Smooth muscle cell (in vitro differentiated cells): ENCODE measurements at regions not wholly inside any gene's neighbourhood (a gene's known extent, or its start where the extent isn't known, plus 50 kb on each side); places are given as distances from the start of the nearest gene placed in this dataset.

Experiments
- DNase-seq: peaks from one replicate; lab custom pipeline; 2025; ENCODE audit not compliant: unreplicated experiment; lab: John Stamatoyannopoulos, UW
- H2AFZ ChIP-seq: fragments of 200-600 bp; sonication (generic); 2 replicates; pipeline ENCODE4 v1.6.0; 2016; ENCODE audit warnings: antibody characterized with exemption, low read depth, mild to moderate bottlenecking
- H3F3A ChIP-seq: fragments of 200-600 bp; sonication (generic); 2 replicates; pipeline ENCODE4 v1.6.0; 2017; ENCODE audit warnings: antibody characterized with exemption, low read depth
- H3K27ac ChIP-seq: fragments of 200-600 bp; sonication (generic); 2 replicates; pipeline ENCODE4 v1.5.1; 2016; ENCODE audit warnings: low read depth, mild to moderate bottlenecking
- H3K27me3 ChIP-seq: fragments of 200-600 bp; sonication (generic); 2 replicates; pipeline ENCODE4 v1.6.1; 2016; ENCODE audit warnings: low read depth, mild to moderate bottlenecking
- H3K36me3 ChIP-seq: fragments of 200-600 bp; sonication (generic); 2 replicates; pipeline ENCODE4 v1.5.1; 2016; ENCODE audit warnings: low read depth
- H3K4me1 ChIP-seq: fragments of 200-600 bp; sonication (generic); 2 replicates; pipeline ENCODE4 v1.5.1; 2016; ENCODE audit warnings: low read depth
- H3K4me2 ChIP-seq: fragments of 200-600 bp; sonication (generic); 2 replicates; pipeline ENCODE4 v1.6.0; 2016; ENCODE audit warnings: mild to moderate bottlenecking
- H3K4me3 ChIP-seq: fragments of 200-600 bp; sonication (generic); 2 replicates; pipeline ENCODE4 v1.5.1; 2016; ENCODE audit warnings: mild to moderate bottlenecking
- H3K79me2 ChIP-seq: fragments of 200-600 bp; sonication (generic); 2 replicates; pipeline ENCODE4 v1.6.0; 2016; ENCODE audit warnings: low read depth, mild to moderate bottlenecking
- H3K9ac ChIP-seq: fragments of 200-600 bp; sonication (generic); 2 replicates; pipeline ENCODE4 v1.6.0; 2016; ENCODE audit warnings: low read depth
- H3K9me3 ChIP-seq: fragments of 200-600 bp; sonication (generic); replicated peaks from 2 replicates; pipeline ENCODE4 v1.5.1; 2016; ENCODE audit warnings: low read depth
- H4K20me1 ChIP-seq: fragments of 200-600 bp; sonication (generic); 2 replicates; pipeline ENCODE4 v1.6.0; 2016; ENCODE audit warnings: low read depth
- CTCF ChIP-seq: fragments of 200-600 bp; sonication (generic); IDR thresholded peaks from 2 replicates; pipeline ENCODE4 v1.5.1; 2017; ENCODE audit warnings: borderline replicate concordance, mild to moderate bottlenecking, antibody characterized with exemption; ENCODE audit not compliant: insufficient read depth, poor library complexity, severe bottlenecking
- WGBS: methylation state at CpG from one replicate; pipeline ENCODE4 v1.1.7; 2016; ENCODE audit warnings: low lambda C conversion rate; 5-methylcytosine and 5-hydroxymethylcytosine counted together

GRCh38 chr9:1536522-1537170 is 478.5 kb upstream of the SMARCA2 start:
- Histone ChIP-seq H3K9ac (no peak overlapping the region), H4K20me1 (no peaks in the 10 kb centered on the region), H2AFZ (no peak overlapping the region), H3K4me3 (no peak overlapping the region), H3K36me3 (no peaks in the 10 kb centered on the region), H3K27ac (no peak overlapping the region), H3K79me2 (no peaks in the 10 kb centered on the region), H3K4me1 (no peaks in the 10 kb centered on the region), H3F3A (no peaks in the 10 kb centered on the region), H3K9me3 (peaks cover 15% of the 10 kb centered on the region), H3K4me2 (no peak overlapping the region), H3K27me3 (no peaks in the 10 kb centered on the region)
- TF ChIP-seq CTCF, result no peak
- no peak for DNase-seq
- WGBS, result 48% methylated on average over 5 of the region's 5 CpGs

- no peak for DNase-seq
- Histone ChIP-seq H4K20me1 (no peaks in the 10 kb centered on the region), H3K36me3 (no peaks in the 10 kb centered on the region), H3K9ac (no peak overlapping the region), H3K9me3 (peaks cover 10% of the 10 kb centered on the region), H3K79me2 (no peaks in the 10 kb centered on the region), H3F3A (no peaks in the 10 kb centered on the region), H2AFZ (no peak overlapping the region), H3K4me1 (no peaks in the 10 kb centered on the region), H3K4me2 (no peak overlapping the region), H3K27ac (no peak overlapping the region), H3K4me3 (no peak overlapping the region), H3K27me3 (no peaks in the 10 kb centered on the region)
- TF ChIP-seq CTCF, result no peak
- 62% methylated on average over 4 of the region's 4 CpGs for WGBS
Measured at GRCh38 chr9:1538301-1538700, 476.8 kb upstream of the SMARCA2 start.

GRCh38 chr9:1539216-1539615 is 475.9 kb upstream of the SMARCA2 start:
- Histone ChIP-seq H3K4me3 (no peak overlapping the region), H3K79me2 (no peaks in the 10 kb centered on the region), H2AFZ (no peak overlapping the region), H3K9me3 (peaks cover 7% of the 10 kb centered on the region), H3K9ac (no peak overlapping the region), H3K27ac (no peak overlapping the region), H3K4me1 (no peaks in the 10 kb centered on the region), H3K36me3 (no peaks in the 10 kb centered on the region), H3K4me2 (no peak overlapping the region), H3F3A (no peaks in the 10 kb centered on the region), H3K27me3 (no peaks in the 10 kb centered on the region), H4K20me1 (no peaks in the 10 kb centered on the region)
- 30% methylated on average over 2 of the region's 2 CpGs for WGBS
- DNase-seq, result no peak
- no peak for TF ChIP-seq CTCF

- H3K27me3 ChIP-seq, result no peaks in the 10 kb centered on the region
- no peaks in the 10 kb centered on the region for H3K79me2 ChIP-seq
- H3F3A ChIP-seq, result no peaks in the 10 kb centered on the region
- peaks cover 15% of the 10 kb centered on the region for H3K9me3 ChIP-seq
- H3K4me3 ChIP-seq, result no peak overlapping the region
- no peak overlapping the region for H2AFZ ChIP-seq
- no peaks in the 10 kb centered on the region for H4K20me1 ChIP-seq
- no peaks in the 10 kb centered on the region for H3K36me3 ChIP-seq
- DNase-seq, result no peak
- no peak overlapping the region for H3K4me2 ChIP-seq
- no peak overlapping the region for H3K27ac ChIP-seq
- H3K9ac ChIP-seq, result no peak overlapping the region
- 48% methylated on average over 1 of the region's 1 CpG for WGBS
- no peak for TF ChIP-seq CTCF
- H3K4me1 ChIP-seq, result no peaks in the 10 kb centered on the region
Measured at GRCh38 chr9:1550636-1551035, 464.5 kb upstream of the SMARCA2 start.
